BE2C (cell line): ENCODE measurements at regions not wholly inside any gene's neighbourhood (a gene's known extent, or its start where the extent isn't known, plus 50 kb on each side); places are given as distances from the start of the nearest gene placed in this dataset.

ENCODE experiments used
- DNase-seq: peaks from one replicate; pipeline ENCODE4 v3.0.0-alpha.2; 2020
- H3K27me3 ChIP-seq: fragments of 250-450 bp; sonication (Bioruptor Pico); 2 replicates; pipeline ENCODE4 v1.5.1; 2020; ENCODE audit warnings: mild to moderate bottlenecking
- H3K36me3 ChIP-seq: fragments of 250-450 bp; sonication (Bioruptor Pico); 2 replicates; pipeline ENCODE4 v1.5.1; 2020; ENCODE audit warnings: mild to moderate bottlenecking
- H3K4me1 ChIP-seq: fragments of 250-450 bp; sonication (Bioruptor Pico); 2 replicates; pipeline ENCODE4 v1.5.1; 2020
- H3K4me3 ChIP-seq: 2 replicates; pipeline ENCODE4 v1.5.1; 2011; ENCODE audit warnings: low read depth, low read length
- H3K9me3 ChIP-seq: fragments of 250-450 bp; sonication (Bioruptor Pico); 2 replicates; pipeline ENCODE4 v1.5.1; 2020
- TF ChIP-seq, protein P1 (sequence below): IDR thresholded peaks from 2 replicates; pipeline ENCODE4 v1.5.1; 2012; ENCODE audit warnings: mild to moderate bottlenecking, low read depth, low read length

GRCh38 chr12:103109861-103110260, 152.4 kb downstream of the ASCL1 start:
- DNase-seq, result no peak
- no peaks in the 10 kb centered on the region for H3K27me3 ChIP-seq
- H3K36me3 ChIP-seq, result no peaks in the 10 kb centered on the region
- H3K4me1 ChIP-seq, result peaks cover 11% of the 10 kb centered on the region; the same call in 1 of the 2 replicates
- H3K4me3 ChIP-seq, result no peak overlapping the region
- TF ChIP-seq, protein P1, sequence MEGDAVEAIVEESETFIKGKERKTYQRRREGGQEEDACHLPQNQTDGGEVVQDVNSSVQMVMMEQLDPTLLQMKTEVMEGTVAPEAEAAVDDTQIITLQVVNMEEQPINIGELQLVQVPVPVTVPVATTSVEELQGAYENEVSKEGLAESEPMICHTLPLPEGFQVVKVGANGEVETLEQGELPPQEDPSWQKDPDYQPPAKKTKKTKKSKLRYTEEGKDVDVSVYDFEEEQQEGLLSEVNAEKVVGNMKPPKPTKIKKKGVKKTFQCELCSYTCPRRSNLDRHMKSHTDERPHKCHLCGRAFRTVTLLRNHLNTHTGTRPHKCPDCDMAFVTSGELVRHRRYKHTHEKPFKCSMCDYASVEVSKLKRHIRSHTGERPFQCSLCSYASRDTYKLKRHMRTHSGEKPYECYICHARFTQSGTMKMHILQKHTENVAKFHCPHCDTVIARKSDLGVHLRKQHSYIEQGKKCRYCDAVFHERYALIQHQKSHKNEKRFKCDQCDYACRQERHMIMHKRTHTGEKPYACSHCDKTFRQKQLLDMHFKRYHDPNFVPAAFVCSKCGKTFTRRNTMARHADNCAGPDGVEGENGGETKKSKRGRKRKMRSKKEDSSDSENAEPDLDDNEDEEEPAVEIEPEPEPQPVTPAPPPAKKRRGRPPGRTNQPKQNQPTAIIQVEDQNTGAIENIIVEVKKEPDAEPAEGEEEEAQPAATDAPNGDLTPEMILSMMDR, result no peak
- H3K9me3 ChIP-seq, result no peaks in the 10 kb centered on the region

- Histone ChIP-seq H3K27me3 (no peaks in the 10 kb centered on the region), H3K4me3 (no peak overlapping the region), H3K9me3 (no peaks in the 10 kb centered on the region), H3K4me1 (peaks cover 20% of the 10 kb centered on the region), H3K36me3 (no peaks in the 10 kb centered on the region)
- DNase-seq, result no peak
- TF ChIP-seq, protein P1, result no peak
Measured at GRCh38 chr12:103114296-103115055, 157.0 kb downstream of the ASCL1 start.

GRCh38 chr12:103128862-103129501, 171.5 kb downstream of the ASCL1 start:
- H3K9me3 ChIP-seq, result no peaks in the 10 kb centered on the region
- H3K27me3 ChIP-seq, result no peaks in the 10 kb centered on the region
- no peak overlapping the region for H3K4me3 ChIP-seq
- TF ChIP-seq, protein P1, result no peak
- DNase-seq, result no peak
- H3K36me3 ChIP-seq, result no peaks in the 10 kb centered on the region
- H3K4me1 ChIP-seq, result peaks cover 7% of the 10 kb centered on the region; the same call in 1 of the 2 replicates

- no peak for DNase-seq
- TF ChIP-seq, protein P1, result no peak
- H3K4me1 ChIP-seq, result peaks cover 7% of the 10 kb centered on the region; the same call in 1 of the 2 replicates
- no peaks in the 10 kb centered on the region; the same call in 1 of the 2 replicates for H3K9me3 ChIP-seq
- H3K27me3 ChIP-seq, result no peaks in the 10 kb centered on the region
- H3K36me3 ChIP-seq, result no peaks in the 10 kb centered on the region
- H3K4me3 ChIP-seq, result no peak overlapping the region
Measured at GRCh38 chr12:103130564-103130963, 173.1 kb downstream of the ASCL1 start.

DNA sequence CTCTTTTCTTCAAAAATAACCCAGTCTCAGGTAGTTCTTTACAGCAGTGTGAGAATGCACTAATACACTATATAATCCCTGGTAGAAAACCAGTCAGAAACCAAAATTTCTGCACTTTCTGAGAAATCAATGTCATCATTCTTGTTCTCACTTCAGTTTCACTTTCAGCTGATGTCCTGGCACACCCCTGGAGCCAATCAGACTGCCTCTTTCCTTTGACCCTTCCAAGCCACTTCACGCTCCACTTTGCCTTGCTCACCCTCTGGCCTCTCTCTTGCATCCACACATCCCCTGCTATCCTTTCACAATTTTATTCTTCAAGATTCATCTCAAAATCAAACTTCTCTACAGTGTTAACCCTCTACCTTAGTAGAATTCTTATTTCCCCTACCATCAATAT, 181.1 kb downstream of the ASCL1 start:
- TF ChIP-seq, protein P1, result no peak
- Histone ChIP-seq H3K9me3 (no peaks in the 10 kb centered on the region; the same call in 1 of the 2 replicates), H3K36me3 (no peaks in the 10 kb centered on the region), H3K4me3 (no peak overlapping the region), H3K4me1 (peaks cover 16% of the 10 kb centered on the region), H3K27me3 (no peaks in the 10 kb centered on the region)
- DNase-seq, result no peak

- no peak for DNase-seq
- peaks cover 16% of the 10 kb centered on the region for H3K4me1 ChIP-seq
- no peaks in the 10 kb centered on the region for H3K36me3 ChIP-seq
- no peak overlapping the region for H3K4me3 ChIP-seq
- TF ChIP-seq, protein P1, result no peak
- no peaks in the 10 kb centered on the region for H3K27me3 ChIP-seq
- H3K9me3 ChIP-seq, result no peaks in the 10 kb centered on the region; the same call in 1 of the 2 replicates
Measured at GRCh38 chr12:103139876-103140275, 182.4 kb downstream of the ASCL1 start.
